ENCODE measurements at regions not wholly inside any gene's neighbourhood (a gene's known extent, or its start where the extent isn't known, plus 50 kb on each side); places are given as distances from the start of the nearest gene placed in this dataset.

DNA sequence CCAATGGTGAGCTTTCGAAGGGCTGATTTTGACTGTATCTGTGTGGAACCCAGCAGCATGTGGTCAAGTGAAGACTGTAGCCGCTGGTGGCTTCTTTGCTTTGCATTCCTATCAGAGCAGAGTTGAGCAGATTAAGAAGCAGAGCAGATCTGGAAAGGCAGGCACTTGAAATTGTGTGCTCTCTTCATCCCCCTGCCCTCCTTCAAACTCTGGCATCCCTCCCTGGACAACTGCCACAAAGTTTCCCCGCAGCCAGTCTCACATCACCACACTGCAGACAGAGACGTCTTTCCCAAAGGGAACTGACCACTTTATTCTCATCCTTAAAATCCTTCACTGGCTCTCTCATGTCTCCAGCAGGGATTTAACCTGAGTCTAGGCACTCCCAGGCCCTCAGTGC, 237.1 kb upstream of the DYNLRB2 start:
- no peaks in the 10 kb centered on the region for H3K36me3 Mint-ChIP-seq (ENCODE audit: low read depth)
- no peaks in the 10 kb centered on the region for H3K4me1 Mint-ChIP-seq
- H3K27me3 Mint-ChIP-seq = no peaks in the 10 kb centered on the region
- ChIA-PET CTCF (no interaction called here), POLR2A (no interaction called here)
- H3K27ac Mint-ChIP-seq = no peak overlapping the region
- DNase-seq = no peak
- no peak overlapping the region for H3K4me3 Mint-ChIP-seq
- no peaks in the 10 kb centered on the region for H3K9me3 Mint-ChIP-seq

DNA sequence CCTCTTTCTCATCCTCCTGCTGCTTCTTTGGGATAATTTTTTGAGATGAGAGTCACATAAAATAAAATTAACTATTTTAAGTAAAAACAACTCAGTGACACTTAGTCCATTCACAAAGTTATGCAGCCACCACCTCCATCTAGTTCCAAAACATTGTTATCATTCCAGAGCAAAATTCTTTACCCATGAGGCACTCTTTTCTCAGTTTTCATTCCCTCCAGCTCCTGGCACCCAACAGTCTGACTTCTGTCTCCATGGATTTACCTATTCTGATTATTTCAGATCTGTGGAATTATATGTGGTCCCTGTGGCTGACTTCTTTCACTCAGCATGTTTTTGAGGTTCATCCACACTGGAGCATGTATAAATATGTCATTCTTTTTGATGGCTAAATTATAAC, 239.9 kb upstream of the DYNLRB2 start:
- Mint-ChIP-seq H3K4me3 (no peak overlapping the region), H3K27me3 (no peaks in the 10 kb centered on the region), H3K27ac (no peak overlapping the region), H3K4me1 (no peaks in the 10 kb centered on the region), H3K9me3 (no peaks in the 10 kb centered on the region), H3K36me3 (ENCODE audit: low read depth) (no peaks in the 10 kb centered on the region)
- ChIA-PET CTCF (no interaction called here), POLR2A (no interaction called here)
- DNase-seq = no peak

DNA sequence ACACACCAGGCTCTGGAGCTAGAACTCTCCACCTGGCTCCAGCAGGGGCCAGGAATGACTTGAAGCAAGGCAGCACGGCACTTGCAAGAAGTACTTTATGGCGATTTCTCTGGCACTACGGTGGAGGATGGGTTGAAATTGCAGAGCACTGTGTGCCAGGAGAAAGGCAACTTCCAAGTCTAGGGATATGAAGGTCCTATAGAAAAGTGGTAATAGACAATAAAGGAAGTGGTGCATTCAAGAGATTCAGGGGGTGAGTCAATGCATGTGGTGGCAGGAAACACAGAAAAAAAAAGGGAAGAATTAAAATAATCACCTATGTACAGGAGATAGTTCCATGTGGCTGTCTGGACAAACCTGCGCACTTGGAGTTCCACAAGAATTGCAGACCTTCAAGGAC, 240.3 kb upstream of the DYNLRB2 start:
- H3K4me3 Mint-ChIP-seq = no peak overlapping the region
- H3K27ac Mint-ChIP-seq = no peak overlapping the region

DNA sequence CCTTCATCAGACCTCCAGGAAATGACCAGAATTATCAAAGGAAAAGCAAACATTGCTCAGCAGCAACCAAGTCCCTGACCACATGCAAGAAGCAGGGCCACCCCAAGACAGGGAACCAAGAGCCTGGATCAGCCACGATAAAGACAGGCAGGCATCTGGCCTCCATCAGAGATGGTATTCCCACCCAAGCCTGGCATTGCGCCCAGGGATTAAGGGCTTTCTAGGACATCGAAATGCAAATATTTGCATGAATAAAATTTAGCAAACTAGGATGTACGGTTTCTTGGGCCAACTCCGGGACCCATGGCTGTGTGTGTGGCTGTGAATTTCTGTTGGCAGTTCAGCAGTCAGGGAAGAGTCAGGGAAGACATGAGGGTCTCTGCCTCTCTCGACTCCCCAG, 241.4 kb upstream of the DYNLRB2 start:
- Mint-ChIP-seq H3K9me3 (no peaks in the 10 kb centered on the region), H3K4me3 (no peak overlapping the region), H3K27me3 (no peaks in the 10 kb centered on the region), H3K36me3 (ENCODE audit: low read depth) (no peaks in the 10 kb centered on the region), H3K4me1 (no peaks in the 10 kb centered on the region), H3K27ac (no peak overlapping the region)
- ChIA-PET CTCF (no interaction called here), POLR2A (no interaction called here)
- no peak for DNase-seq

More for the DNA sequence above, 240.3 kb upstream of the DYNLRB2 start:
- Mint-ChIP-seq H3K36me3 (ENCODE audit: low read depth) (no peaks in the 10 kb centered on the region), H3K9me3 (no peaks in the 10 kb centered on the region), H3K27me3 (no peaks in the 10 kb centered on the region), H3K4me1 (no peaks in the 10 kb centered on the region)
- no peak for DNase-seq
- ChIA-PET CTCF (no interaction called here), POLR2A (no interaction called here)

DNA sequence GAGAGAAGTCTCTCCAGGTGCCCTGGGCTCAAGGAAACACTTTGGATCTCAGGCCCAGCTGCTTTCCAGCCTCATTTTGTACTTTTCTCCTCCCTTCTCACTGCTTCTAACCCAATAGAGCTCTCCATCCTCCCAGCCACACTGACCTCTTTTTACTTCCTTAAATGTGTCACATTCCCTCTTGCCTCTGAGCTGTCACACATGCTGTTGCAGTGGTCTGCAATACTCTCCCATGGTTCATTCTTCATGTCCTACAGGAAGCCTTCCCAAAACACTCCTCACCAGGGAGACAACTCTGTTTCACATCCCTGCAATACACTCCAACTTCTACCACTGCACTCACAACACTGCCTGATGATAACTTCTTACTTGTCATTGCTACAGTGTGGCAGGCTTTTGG, 242.1 kb upstream of the DYNLRB2 start:
- CTCF ChIA-PET = no interaction called here

DNA sequence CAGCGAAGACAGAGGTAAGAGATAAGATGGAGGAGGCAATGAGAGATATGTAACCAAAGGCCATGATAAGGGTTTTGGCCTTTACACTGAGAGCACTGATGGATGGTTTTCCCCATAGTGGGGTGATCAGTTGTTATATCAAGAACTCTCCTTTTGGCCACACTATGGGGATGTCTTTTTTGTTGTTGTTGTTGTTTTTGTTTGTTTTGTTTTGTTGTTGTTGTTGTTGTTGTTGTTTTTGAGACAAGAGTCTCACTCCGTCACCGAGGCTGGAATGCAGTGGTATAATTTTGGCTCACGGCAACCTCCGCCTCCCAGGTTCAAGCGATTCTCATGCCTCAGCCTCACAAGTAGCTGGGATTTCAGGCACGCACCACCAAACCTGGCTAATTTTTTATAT, 244.8 kb upstream of the DYNLRB2 start:
- Mint-ChIP-seq H3K4me1 (no peaks in the 10 kb centered on the region), H3K9me3 (no peaks in the 10 kb centered on the region), H3K36me3 (ENCODE audit: low read depth) (no peaks in the 10 kb centered on the region), H3K27ac (no peak overlapping the region), H3K27me3 (no peaks in the 10 kb centered on the region), H3K4me3 (no peak overlapping the region)
- ChIA-PET POLR2A (no interaction called here), CTCF (no interaction called here)
- no peak for DNase-seq

More for the DNA sequence above, 242.1 kb upstream of the DYNLRB2 start:
- H3K4me3 Mint-ChIP-seq = no peak overlapping the region
- no peaks in the 10 kb centered on the region for H3K36me3 Mint-ChIP-seq (ENCODE audit: low read depth)
- no peak for DNase-seq
- POLR2A ChIA-PET = no interaction called here
- H3K9me3 Mint-ChIP-seq = no peaks in the 10 kb centered on the region
- H3K27ac Mint-ChIP-seq = no peak overlapping the region
- no peaks in the 10 kb centered on the region for H3K4me1 Mint-ChIP-seq
- H3K27me3 Mint-ChIP-seq = no peaks in the 10 kb centered on the region

DNA sequence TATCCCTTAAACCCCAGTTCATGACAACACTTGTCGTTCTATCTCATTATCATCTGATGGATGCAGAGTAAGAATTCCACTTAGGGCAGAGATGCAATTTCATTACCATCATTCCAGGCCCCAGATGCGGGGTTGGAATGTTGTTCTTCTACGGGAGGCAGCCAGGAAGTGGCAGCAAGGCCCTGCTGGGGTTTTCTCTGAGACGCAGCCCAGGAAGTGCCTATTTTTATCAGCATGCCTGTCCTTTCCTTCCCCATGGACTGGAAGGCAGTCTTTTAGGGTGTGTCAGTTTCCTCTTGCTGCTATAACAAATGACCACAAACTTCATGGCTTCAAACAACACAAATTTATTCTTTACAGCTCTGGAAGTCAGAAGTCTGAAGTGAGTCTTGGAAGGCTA, 246.6 kb upstream of the DYNLRB2 start:
- no peak for DNase-seq
- CTCF ChIA-PET = no interaction called here
- no peaks in the 10 kb centered on the region for H3K36me3 Mint-ChIP-seq (ENCODE audit: low read depth)
- H3K27me3 Mint-ChIP-seq = peaks cover under 1% of the 10 kb centered on the region
- H3K27ac Mint-ChIP-seq = no peak overlapping the region
- POLR2A ChIA-PET = no interaction called here
- no peaks in the 10 kb centered on the region for H3K4me1 Mint-ChIP-seq
- H3K4me3 Mint-ChIP-seq = no peak overlapping the region
- no peaks in the 10 kb centered on the region for H3K9me3 Mint-ChIP-seq

DNA sequence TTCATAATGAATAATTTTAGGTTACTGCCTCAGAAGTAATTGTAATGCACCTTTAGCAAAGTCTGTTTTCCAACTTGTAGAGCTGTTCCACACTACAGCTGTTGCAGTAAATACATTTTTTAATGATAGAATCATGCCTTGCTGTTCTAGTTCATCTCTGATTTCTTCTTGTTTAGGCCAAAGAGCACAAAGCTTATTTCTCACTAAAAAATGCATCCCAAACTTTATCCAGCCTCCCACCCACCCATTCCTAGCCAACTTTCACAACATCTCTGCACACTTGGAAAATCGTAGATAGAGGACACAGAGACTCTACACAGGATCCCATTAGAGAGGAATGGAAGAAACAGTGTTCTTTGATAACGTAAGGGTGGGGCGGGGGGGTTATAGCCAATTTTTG, 252.2 kb upstream of the DYNLRB2 start:
- Mint-ChIP-seq H3K36me3 (ENCODE audit: low read depth) (no peaks in the 10 kb centered on the region), H3K4me3 (no peak overlapping the region), H3K4me1 (no peaks in the 10 kb centered on the region), H3K9me3 (no peaks in the 10 kb centered on the region), H3K27me3 (peaks cover 9% of the 10 kb centered on the region), H3K27ac (no peak overlapping the region)
- ChIA-PET CTCF (no interaction called here), POLR2A (no interaction called here)
- DNase-seq = no peak

DNA sequence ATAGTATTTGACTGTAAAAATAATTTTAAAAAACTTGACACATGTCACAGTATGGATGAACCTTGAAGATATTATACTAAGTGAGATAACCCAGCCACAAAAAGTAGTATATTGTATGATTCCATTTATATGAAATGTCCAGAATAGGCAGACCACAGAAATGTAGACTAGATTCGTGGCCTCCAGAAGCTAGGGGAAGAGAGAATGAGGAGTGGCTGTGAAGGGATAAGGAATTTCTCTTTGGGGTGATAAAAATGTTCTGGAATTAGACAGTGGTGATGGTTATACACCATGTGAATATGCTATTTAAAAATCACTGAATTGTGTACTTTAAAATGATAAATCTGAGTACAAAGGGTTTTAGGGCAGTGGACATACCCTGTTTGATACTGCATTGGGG, 253.1 kb upstream of the DYNLRB2 start:
- no peaks in the 10 kb centered on the region for H3K4me1 Mint-ChIP-seq
- POLR2A ChIA-PET = no interaction called here
- CTCF ChIA-PET = interaction anchor here (0.6 kb wide), 1 partner anchor 194 kb away, joined by 3 read pairs; no protein-coding TSS in a partner anchor

DNA sequence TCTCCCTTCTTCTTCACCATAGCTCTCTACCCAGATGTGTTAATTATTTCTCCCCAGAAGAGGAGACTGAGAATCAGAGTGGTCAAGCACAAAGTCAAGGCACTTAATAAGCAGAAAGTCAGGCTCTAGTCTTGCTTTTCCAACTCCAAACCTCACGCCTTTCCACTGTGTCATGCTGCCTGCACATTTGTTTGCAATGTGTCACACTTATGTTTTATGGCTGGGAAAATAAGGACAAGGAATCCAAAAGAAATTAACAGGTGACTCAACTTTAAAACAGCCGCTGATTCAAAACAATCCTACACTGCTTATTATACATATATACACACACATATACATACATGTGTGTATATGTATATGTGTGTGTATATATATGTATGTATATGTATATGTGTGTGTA, 255.7 kb upstream of the DYNLRB2 start:
- no peak for DNase-seq
- no peaks in the 10 kb centered on the region for H3K4me1 Mint-ChIP-seq
- no peak overlapping the region for H3K27ac Mint-ChIP-seq
- no peaks in the 10 kb centered on the region for H3K36me3 Mint-ChIP-seq (ENCODE audit: low read depth)
- H3K9me3 Mint-ChIP-seq = no peaks in the 10 kb centered on the region
- POLR2A ChIA-PET = no interaction called here
- no peak overlapping the region for H3K4me3 Mint-ChIP-seq
- CTCF ChIA-PET = no interaction called here
- peaks cover 12% of the 10 kb centered on the region for H3K27me3 Mint-ChIP-seq

More for the DNA sequence above, 253.1 kb upstream of the DYNLRB2 start:
- no peaks in the 10 kb centered on the region for H3K9me3 Mint-ChIP-seq
- peaks cover 9% of the 10 kb centered on the region for H3K27me3 Mint-ChIP-seq
- no peaks in the 10 kb centered on the region for H3K36me3 Mint-ChIP-seq (ENCODE audit: low read depth)
- H3K4me3 Mint-ChIP-seq = no peak overlapping the region
- no peak for DNase-seq
- no peak overlapping the region for H3K27ac Mint-ChIP-seq

DNA sequence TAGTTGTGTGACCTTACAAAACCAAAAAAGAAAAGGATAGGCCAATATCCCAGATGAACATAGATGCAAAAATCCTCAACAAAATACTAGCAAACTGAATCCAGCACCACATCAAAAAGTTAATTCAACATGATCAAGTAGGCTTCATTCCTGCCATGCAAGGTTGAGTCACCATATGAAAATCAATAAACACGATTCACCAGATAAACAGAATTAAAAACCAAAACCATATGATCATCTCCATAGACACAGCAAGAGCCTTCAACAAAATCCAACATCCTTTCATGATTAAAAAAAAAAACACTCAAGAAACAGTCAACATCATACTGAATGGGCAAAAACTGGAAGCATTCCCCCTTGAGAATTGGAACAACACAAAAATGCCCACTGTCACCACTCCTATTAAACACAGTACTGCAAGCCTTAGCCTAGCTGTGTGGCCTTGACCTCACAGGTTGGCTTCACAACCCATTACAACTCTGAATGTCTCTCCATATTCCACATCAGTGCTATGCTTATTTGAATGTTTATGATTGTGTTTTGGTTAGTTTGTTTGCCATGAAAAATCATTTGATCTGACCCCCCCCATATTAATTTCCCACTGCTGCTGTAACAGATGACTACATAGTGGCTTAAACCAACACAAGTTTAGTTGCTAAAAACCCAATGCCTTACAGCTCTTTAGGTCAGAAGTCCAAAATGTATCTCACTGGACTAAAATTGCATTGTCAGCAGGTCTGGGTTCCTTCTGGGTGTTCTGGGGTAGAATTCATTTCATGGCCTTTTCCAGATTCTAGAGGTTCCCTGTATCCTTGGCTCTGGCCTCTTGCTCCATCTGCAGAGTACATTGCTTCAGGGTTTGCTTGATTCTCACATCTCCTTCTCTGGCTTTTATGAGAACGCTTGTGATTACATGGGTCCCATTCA, 257.1 kb upstream of the DYNLRB2 start:
- DNase-seq = no peak
- peaks cover 7% of the 10 kb centered on the region for H3K4me1 Mint-ChIP-seq
- peaks cover 10% of the 10 kb centered on the region for H3K27me3 Mint-ChIP-seq
- no peak overlapping the region for H3K27ac Mint-ChIP-seq
- ChIA-PET POLR2A (no interaction called here), CTCF (no interaction called here)
- no peaks in the 10 kb centered on the region for H3K36me3 Mint-ChIP-seq (ENCODE audit: low read depth)
- H3K4me3 Mint-ChIP-seq = no peak overlapping the region
- H3K9me3 Mint-ChIP-seq = no peaks in the 10 kb centered on the region

DNA sequence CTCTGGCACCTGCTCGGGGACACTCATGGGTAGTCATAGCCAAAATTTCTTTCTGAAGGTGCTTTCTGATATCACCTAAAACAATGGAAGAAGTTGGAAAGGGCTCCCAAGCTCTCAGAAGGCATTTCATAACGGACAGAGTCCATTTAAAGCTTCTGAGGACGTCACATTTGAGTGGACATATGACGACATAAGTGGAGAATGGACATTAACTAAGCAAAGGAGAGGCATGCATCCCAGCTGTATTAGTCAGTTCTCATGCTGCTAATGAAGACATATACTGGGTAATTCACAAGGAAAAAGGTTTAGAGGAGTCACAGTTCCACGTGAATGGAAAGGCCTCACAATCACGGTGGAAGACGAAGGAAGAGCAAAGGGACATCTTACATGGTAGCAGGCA, 260.2 kb upstream of the DYNLRB2 start:
- peaks cover 8% of the 10 kb centered on the region for H3K27me3 Mint-ChIP-seq

DNA sequence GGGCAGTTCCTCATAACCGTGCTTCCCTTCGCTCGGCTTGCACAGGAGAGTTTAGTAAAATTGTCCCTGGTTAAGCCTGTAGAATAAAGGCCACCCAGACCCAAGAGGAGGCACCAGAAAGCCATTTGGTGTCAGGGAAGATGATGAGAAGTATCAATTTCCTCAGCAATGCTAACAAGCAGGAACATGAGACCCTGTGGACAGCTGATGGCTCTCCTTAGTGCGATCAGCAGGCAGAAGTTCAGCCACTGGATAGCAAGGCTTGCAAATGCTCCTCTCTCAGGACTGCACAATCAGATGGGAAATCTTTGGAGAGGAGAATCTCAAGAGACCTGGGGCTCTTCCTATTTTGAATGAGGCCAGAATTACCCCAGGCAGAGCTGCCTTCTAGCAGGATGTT, 261.1 kb upstream of the DYNLRB2 start:
- ChIA-PET POLR2A (no interaction called here), CTCF (no interaction called here)
- no peaks in the 10 kb centered on the region for H3K36me3 Mint-ChIP-seq (ENCODE audit: low read depth)
- no peak for DNase-seq
- no peak overlapping the region for H3K27ac Mint-ChIP-seq
- H3K27me3 Mint-ChIP-seq = peaks cover 6% of the 10 kb centered on the region
- H3K4me1 Mint-ChIP-seq = peaks cover 7% of the 10 kb centered on the region
- no peaks in the 10 kb centered on the region for H3K9me3 Mint-ChIP-seq
- no peak overlapping the region for H3K4me3 Mint-ChIP-seq

More for the DNA sequence above, 260.2 kb upstream of the DYNLRB2 start:
- ChIA-PET CTCF (no interaction called here), POLR2A (no interaction called here)
- no peaks in the 10 kb centered on the region for H3K36me3 Mint-ChIP-seq (ENCODE audit: low read depth)
- H3K4me1 Mint-ChIP-seq = peaks cover 7% of the 10 kb centered on the region
- no peak overlapping the region for H3K27ac Mint-ChIP-seq
- H3K4me3 Mint-ChIP-seq = no peak overlapping the region
- no peak for DNase-seq
- H3K9me3 Mint-ChIP-seq = no peaks in the 10 kb centered on the region

DNA sequence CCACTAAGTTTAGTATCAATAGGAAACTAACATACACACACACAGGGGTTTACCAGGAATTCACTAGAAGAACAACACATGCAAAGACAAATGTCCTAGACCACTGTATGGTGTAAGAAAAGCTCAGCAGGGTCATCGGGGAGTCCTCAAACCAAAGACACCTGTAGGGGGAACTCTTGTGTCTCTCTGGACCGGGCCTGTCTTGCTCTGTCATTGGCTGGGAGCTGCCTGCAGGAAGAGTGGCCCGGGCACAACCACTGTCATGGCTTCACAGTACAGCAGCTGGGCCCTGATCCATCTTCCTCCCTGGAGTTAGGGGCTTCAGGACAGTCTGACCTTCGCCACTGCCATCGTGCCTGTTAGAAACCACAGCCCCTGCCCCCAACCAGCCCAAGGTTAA, 263.6 kb upstream of the DYNLRB2 start:
- Mint-ChIP-seq H3K4me1 (peaks cover 7% of the 10 kb centered on the region), H3K9me3 (no peaks in the 10 kb centered on the region), H3K36me3 (ENCODE audit: low read depth) (no peaks in the 10 kb centered on the region), H3K27me3 (peaks cover 4% of the 10 kb centered on the region), H3K27ac (no peak overlapping the region), H3K4me3 (no peak overlapping the region)
- DNase-seq = no peak
- ChIA-PET POLR2A (no interaction called here), CTCF (no interaction called here)
